ENCODE measurements at regions not wholly inside any gene's neighbourhood (a gene's known extent, or its start where the extent isn't known, plus 50 kb on each side); places are given as distances from the start of the nearest gene placed in this dataset.
"Not testable (repeated sequence)": the region's sequence is repeated elsewhere in the genome, so short reads cannot be mapped to it uniquely, and the experiment has no call there.

- not testable (repeated sequence) for DNase-seq (ENCODE audit: low read depth)
Measured at GRCh38 chr5:1636208-1636770, 112.5 kb upstream of the LPCAT1 start.

GRCh38 chr5:1635477-1635876, 111.7 kb upstream of the LPCAT1 start:
- DNase-seq (ENCODE audit: low read depth), result not testable (repeated sequence)

DNA sequence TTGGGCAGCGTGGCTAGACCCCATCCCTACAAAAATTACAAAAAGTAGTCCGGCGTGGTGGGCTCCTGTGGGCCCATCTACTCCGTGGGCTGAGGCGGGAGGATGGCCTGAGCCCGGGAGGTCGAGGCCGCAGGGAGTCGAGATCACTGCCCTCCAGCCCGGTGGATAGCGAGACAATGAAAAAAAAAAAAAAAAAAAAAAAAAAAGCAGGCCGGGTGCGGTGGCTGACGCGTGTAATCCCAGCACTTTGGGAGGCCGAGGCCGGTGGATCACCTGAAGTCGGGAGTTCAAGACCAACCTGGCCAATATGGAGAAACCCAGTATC, 110.5 kb upstream of the LPCAT1 start:
- no peak for DNase-seq (ENCODE audit: low read depth)

GRCh38 chr5:1633605-1634336, 110.0 kb upstream of the LPCAT1 start:
- DNase-seq (ENCODE audit: low read depth), result no peak

DNA sequence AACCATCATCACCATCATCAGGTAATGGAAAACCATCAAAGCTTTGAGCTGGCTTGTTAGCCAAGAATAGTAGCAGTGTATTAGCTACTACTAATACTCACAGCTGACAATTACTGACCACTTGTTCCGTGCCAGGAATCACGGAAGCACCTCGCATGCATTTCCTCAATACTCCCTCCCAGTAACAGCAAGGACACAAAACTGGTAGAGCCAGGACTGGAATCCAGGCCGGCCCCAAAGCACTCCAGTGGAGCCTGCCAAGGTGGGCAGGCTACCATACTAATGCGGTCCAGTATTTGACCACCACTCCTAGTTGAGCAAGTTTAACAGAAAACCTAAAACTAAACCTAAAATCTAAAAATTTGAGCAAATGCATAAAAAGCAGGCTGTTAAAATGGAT, 107.2 kb upstream of the LPCAT1 start:
- DNase-seq (ENCODE audit: low read depth), result not testable (repeated sequence)

- not testable (repeated sequence) for DNase-seq (ENCODE audit: low read depth)
Measured at GRCh38 chr5:1626397-1626796, 102.6 kb upstream of the LPCAT1 start.

DNA sequence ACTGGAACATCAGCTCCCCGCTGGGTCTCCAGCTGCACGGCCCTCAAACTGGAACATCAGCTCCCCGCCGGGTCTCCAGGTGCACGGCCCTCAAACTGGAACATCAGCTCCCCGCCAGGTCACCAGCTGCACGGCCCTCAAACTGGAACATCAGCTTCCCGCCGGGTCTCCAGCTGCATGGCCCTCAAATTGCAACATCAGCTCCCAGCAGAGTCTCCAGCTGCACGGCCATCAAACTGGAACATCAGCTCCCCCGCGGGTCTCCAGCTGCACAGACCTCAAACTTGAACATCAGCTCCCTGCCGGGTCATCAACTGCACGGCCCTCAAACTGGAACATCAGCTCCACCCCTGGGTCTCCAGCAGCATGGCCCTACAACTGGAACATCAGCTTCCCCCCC, 95.8 kb upstream of the LPCAT1 start:
- DNase-seq (ENCODE audit: low read depth), result not testable (repeated sequence)

GRCh38 chr5:1618296-1618865, 94.6 kb upstream of the LPCAT1 start:
- not testable (repeated sequence) for DNase-seq (ENCODE audit: low read depth)

DNA sequence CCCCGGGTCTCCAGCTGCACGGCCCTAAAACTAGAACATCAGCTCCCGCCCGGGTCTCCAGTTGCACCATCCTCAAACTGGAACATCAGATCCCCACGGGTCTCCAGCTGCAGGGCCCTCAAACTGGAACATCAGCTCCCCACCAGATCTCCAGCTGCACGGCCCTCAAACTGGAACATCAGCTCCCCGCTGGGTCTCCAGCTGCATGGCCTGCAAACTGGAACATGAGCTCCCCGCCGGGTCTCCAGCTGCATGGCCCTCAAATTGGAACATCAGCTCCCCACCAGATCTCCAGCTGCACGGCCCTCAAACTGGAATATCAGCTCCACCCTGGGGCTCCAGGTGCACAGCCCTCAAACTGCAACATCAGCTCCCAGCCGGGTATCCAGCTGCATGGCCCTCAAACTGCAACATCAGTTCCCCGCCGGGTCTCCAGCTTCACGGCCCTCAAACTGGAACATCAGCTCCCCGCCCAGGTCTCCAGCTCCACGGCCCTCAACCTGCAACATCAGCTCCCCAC, 93.5 kb upstream of the LPCAT1 start:
- not testable (repeated sequence) for DNase-seq (ENCODE audit: low read depth)

DNA sequence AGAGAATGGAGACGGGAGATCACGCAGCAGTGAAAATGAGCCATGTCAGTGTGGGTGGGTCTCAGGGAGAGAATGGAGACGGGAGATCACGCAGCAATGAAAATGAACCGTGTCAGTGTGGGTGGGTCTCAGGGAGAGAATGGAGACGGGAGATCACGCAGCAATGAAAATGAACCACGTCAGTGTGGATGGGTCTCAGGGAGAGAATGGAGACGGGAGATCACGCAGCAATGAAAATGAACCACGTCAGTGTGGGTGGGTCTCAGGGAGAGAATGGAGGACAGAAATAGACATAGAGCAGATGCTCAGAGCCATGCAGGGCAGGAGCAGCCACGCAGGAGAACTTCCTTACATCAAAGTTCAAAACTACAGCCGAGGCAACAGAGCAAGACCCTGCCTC, 89.8 kb upstream of the LPCAT1 start:
- DNase-seq (ENCODE audit: low read depth), result not testable (repeated sequence)

DNA sequence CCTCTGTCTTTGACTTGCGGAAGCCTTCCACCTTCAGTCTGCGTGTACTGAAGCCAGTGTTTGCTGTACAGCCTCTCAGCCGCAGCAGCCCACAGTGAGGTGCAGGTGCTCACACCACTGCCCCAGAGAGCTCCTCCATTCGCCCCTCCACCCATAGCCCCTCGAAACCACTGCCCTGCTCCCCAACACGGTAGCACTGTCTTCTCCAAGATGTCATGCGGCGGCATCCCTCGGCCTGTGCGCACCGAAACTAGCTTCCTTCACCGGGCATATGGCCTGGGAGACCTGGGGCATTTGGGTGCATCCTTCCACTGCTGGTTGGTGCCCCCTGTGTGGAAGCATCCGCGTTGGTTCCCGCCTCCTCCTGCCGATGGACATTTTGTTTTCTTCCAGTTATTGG, 86.8 kb upstream of the LPCAT1 start:
- DNase-seq (ENCODE audit: low read depth), result not testable (repeated sequence)

DNA sequence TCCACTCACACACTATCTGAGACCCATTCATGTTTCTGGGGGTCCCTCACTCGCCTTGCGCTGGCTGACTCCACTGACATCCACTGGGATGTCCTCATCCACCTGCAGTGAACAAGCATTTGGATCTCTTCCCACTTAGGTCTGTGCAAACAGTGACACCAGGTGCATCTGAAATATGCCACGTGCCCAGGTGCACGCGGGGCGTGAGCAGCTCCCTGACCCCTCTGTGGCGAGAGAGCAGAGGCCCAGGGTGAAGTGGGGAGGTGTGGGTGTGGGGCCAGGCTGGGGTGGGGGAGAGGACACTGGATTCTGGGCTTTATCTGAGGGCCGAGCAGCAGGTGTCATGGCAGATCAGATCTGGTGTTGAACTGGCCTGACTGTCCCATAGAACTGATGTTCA, 85.4 kb upstream of the LPCAT1 start:
- not testable (repeated sequence) for DNase-seq (ENCODE audit: low read depth)

GRCh38 chr5:1608336-1608735, 84.6 kb upstream of the LPCAT1 start:
- peak; percentile 87 for DNase-seq (ENCODE audit: low read depth)

DNA sequence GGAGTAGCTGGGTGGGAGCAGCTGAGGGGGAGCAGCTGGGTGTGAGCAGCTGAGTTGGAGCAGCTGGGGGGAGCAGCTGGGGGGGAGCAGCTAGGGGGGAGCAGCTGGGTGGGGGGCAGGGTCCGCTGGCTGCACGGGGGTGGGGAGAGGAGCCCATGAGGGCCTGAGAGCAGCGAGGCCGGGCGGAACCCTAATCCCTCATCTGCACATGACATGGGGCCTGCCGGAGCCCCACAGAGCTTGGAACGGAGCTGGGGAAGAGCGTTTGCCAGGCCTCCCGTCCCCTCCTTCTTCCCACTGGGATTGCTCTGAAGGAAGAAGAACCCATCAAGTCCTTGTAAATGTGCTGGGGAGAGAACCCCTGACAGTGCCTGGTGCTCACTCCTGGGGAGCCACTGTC, 83.2 kb upstream of the LPCAT1 start:
- DNase-seq (ENCODE audit: low read depth), result not testable (repeated sequence)

DNA sequence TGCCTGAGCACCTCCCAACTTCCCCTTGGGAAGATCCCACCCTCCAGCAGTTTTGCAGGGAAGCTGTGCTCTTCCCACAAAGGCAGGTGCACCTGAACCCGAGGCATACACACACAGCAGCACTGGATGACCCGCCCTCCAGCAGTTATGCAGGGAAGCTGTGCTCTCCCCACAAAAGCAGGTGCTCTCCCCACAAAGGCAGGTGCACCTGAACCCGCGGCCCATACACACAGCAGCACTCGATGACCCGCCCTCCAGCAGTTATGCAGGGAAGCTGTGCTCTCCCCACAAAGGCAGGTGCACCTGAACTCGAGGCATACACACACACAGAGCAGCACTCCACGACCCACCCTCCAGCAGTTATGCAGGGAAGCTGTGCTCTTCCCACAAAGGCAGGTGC, 80.2 kb upstream of the LPCAT1 start:
- not testable (repeated sequence) for DNase-seq (ENCODE audit: low read depth)

GRCh38 chr5:1601565-1601964, 77.8 kb upstream of the LPCAT1 start:
- not testable (repeated sequence) for DNase-seq (ENCODE audit: low read depth)

DNA sequence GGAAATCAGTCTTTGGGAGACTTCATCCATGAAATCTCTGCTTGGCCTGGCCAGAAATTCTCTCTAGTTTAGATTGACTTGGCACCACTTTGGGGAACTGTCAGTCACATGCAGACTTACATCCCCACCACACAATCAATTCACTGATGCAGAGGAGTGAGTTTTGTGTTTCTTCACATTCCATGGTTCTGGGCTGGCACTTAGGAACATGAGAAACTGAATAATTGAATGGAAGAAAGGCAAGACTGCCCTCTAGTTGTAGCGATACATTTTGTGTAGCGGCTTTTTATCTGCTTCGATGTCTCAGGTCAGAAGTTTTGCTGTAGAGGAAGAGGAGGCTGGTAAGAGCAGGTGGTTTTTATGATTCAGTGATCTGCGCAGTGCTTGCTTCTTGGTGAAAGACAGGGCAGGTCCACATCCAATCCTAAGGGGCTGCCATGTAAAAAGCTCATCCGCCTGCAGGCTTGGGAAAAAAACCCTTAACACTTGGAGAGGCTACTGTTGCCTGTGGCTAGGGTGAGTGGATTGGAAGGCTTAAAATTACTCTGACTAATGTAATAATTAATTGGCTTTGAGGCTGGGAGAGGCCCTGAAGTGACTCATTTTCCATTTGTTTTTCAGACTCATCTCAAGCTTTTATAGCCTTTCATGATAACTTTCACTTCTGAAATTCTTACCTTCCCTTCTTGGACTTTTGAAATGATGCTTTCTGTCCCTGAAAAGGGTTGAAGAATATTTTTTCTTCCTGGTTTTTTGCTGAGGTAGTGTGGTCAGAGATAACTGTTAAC, 75.4 kb upstream of the LPCAT1 start:
- DNase-seq (ENCODE audit: low read depth), result peak; percentile 11

DNA sequence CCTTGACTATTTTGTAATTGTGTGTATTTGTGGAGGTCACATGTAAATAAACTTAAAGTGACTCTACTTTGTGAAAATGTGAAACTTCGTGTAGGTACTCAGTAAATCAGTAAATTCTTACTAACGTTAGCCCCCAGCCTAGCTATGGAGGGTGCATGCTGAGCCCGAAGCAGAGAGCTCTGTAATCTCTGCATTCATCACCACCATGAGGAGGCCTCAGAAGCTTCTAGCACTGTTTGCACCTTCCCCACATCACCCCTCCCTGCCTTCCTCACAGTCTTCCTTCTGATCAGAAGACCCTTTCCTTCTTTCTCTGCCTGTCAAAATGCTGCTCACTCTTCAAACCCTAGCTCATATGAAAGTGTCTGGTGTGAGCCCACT, 73.3 kb upstream of the LPCAT1 start:
- not testable (repeated sequence) for DNase-seq (ENCODE audit: low read depth)

- DNase-seq (ENCODE audit: low read depth), result not testable (repeated sequence)
Measured at GRCh38 chr5:1596462-1597092, 72.8 kb upstream of the LPCAT1 start.

- DNase-seq (ENCODE audit: low read depth), result no peak
Measured at GRCh38 chr5:1594357-1595106, 70.8 kb upstream of the LPCAT1 start.

DNA sequence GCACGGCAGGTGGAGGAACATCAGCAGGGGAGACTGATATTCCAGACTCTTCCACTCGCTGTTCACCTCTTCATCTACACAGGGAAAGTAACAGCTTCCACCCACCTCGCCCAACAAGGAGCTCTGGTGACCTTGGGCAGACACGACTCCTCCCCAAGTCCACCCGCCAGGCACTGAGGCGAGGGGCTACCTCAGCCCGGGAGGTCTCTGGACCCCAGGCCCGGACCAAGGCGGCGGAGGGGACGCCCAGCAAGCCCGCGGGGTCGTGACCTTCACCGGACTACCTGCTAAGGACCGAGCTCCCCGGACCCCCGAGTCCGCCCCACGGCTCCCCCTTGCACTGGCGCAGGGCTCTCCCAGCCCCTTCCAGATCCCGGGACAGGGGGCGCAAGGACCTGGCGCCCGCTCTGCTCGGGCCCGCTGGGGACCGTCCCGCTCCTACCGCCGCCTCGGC, 70.2 kb upstream of the LPCAT1 start:
- DNase-seq (ENCODE audit: low read depth), result no peak

All from non-pigmented ciliary epithelial cell (primary cell).